Keratinocyte (primary cell): ENCODE measurements at regions not wholly inside any gene's neighbourhood (a gene's known extent, or its start where the extent isn't known, plus 50 kb on each side); places are given as distances from the start of the nearest gene placed in this dataset.
"Not testable (repeated sequence)": the region's sequence is repeated elsewhere in the genome, so short reads cannot be mapped to it uniquely, and the experiment has no call there.

ENCODE experiments used
- DNase-seq: peaks from one replicate; pipeline ENCODE4 v3.0.0-alpha.2; 2011; ENCODE audit warnings: low read depth, missing footprints, low spot score
- FAIRE-seq: peaks from 2 replicates; lab custom pipeline; 2011; peaks lifted over from hg19 to GRCh38; lab: Jason Lieb, UNC
- H2AFZ ChIP-seq: 2 replicates; pipeline ENCODE4 v1.6.0; 2012; ENCODE audit warnings: low read length, control low read depth, inconsistent platforms; ENCODE audit not compliant: control insufficient read depth
- H3K27ac ChIP-seq: 2 replicates; pipeline ENCODE4 v1.5.1; 2011; ENCODE audit warnings: low read length; ENCODE audit not compliant: control insufficient read depth, insufficient read depth
- H3K27me3 ChIP-seq: 3 replicates; pipeline ENCODE4 v1.6.0; 2011; ENCODE audit warnings: low read length; ENCODE audit not compliant: control insufficient read depth, insufficient read depth; ENCODE audit errors: extremely low read depth
- H3K36me3 ChIP-seq, 2 experiments: 2 replicates in 1 of 2; 3 replicates in 1 of 2; pipeline ENCODE4 v1.5.1; 2011; ENCODE audit warnings: low read length in 2 of 2, mild to moderate bottlenecking in 1 of 2; ENCODE audit not compliant: control insufficient read depth in 2 of 2, insufficient read depth in 2 of 2; ENCODE audit errors: extremely low read depth in 1 of 2
- H3K4me1 ChIP-seq: 3 replicates; pipeline ENCODE4 v1.5.1; 2011; ENCODE audit warnings: low read length; ENCODE audit not compliant: control insufficient read depth, insufficient read depth; ENCODE audit errors: extremely low read depth
- H3K4me2 ChIP-seq: 3 replicates; pipeline ENCODE4 v1.6.0; 2011; ENCODE audit warnings: low read depth, low read length; ENCODE audit not compliant: control insufficient read depth, insufficient read depth; ENCODE audit errors: extremely low read depth
- H3K4me3 ChIP-seq, 3 experiments: fragments of 200-600 bp in 1 of 3; sonication (generic) in 1 of 3; 2 replicates in 2 of 3; 3 replicates in 1 of 3; pipeline ENCODE4 v1.5.1; 2011 to 2016; ENCODE audit warnings: low read length in 3 of 3, mild to moderate bottlenecking in 3 of 3, control low read depth in 2 of 3, inconsistent platforms in 1 of 3, low read depth in 1 of 3, mixed read lengths in 1 of 3, mixed run types in 1 of 3, moderate library complexity in 1 of 3; ENCODE audit not compliant: control insufficient read depth in 2 of 3, insufficient read depth in 2 of 3; ENCODE audit errors: extremely low read depth in 1 of 3
- H3K79me2 ChIP-seq: 2 replicates; pipeline ENCODE4 v1.6.0; 2012; ENCODE audit warnings: low read length; ENCODE audit not compliant: control insufficient read depth, insufficient read depth
- H3K9ac ChIP-seq: 3 replicates; pipeline ENCODE4 v1.6.0; 2011; ENCODE audit warnings: low read length; ENCODE audit not compliant: control insufficient read depth, insufficient read depth; ENCODE audit errors: extremely low read depth
- H3K9me1 ChIP-seq: 3 replicates; pipeline ENCODE4 v1.6.0; 2011; ENCODE audit warnings: low read length; ENCODE audit not compliant: control insufficient read depth, insufficient read depth; ENCODE audit errors: extremely low read depth
- H3K9me3 ChIP-seq: 2 replicates; pipeline ENCODE4 v1.5.1; 2012; ENCODE audit warnings: low read depth, low read length; ENCODE audit not compliant: control insufficient read depth
- H4K20me1 ChIP-seq: 3 replicates; pipeline ENCODE4 v1.6.0; 2011; ENCODE audit warnings: low read length; ENCODE audit not compliant: control insufficient read depth, insufficient read depth; ENCODE audit errors: extremely low read depth
- dilution Hi-C: fragments of 300-500 bp; cut with MboI; formaldehyde crosslinking; loops from one replicate; pipeline ENCODE4 v1.7.0; 2020; ENCODE audit warnings: low sequenced_read_pairs; ENCODE audit not compliant: extremely low pct_ligation_motif_present

DNA sequence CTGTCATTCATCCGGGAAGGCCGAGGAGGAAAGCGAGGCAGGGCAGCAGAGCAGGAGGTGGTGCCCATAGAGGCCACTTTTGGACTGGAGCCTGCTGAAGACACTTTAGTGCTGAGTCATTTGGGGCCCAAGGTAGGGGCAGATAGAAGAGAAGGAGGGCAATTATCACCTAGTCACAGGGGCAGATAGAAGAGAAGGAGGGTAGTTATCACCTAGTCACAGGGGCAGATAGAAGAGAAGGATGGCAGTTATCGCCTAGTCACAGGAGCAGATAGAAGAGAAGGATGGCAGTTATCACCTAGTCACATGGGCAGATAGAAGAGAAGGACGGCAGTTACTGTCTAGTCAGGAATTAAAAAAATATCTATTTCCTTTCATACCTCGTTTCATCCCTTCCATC is 1372.6 kb downstream of the FOXD4L5 start:
- H3K27ac ChIP-seq, H2AFZ ChIP-seq, H3K9me1 ChIP-seq, H3K36me3 ChIP-seq, H3K4me1 ChIP-seq, H3K9ac ChIP-seq, H3K4me3 ChIP-seq, dilution Hi-C loops, H3K9me3 ChIP-seq, H3K4me2 ChIP-seq, DNase-seq, H4K20me1 ChIP-seq, FAIRE-seq, H3K79me2 ChIP-seq, H3K27me3 ChIP-seq: not testable (repeated sequence)

GRCh38 chr9:63909076-63909475 is 1375.9 kb downstream of the FOXD4L5 start:
- FAIRE-seq, DNase-seq, H2AFZ ChIP-seq, H3K9ac ChIP-seq, H3K4me2 ChIP-seq, H3K27ac ChIP-seq, H3K9me3 ChIP-seq, dilution Hi-C loops, H3K27me3 ChIP-seq, H3K4me3 ChIP-seq, H3K4me1 ChIP-seq, H3K9me1 ChIP-seq, H3K79me2 ChIP-seq, H4K20me1 ChIP-seq, H3K36me3 ChIP-seq: not testable (repeated sequence)

DNA sequence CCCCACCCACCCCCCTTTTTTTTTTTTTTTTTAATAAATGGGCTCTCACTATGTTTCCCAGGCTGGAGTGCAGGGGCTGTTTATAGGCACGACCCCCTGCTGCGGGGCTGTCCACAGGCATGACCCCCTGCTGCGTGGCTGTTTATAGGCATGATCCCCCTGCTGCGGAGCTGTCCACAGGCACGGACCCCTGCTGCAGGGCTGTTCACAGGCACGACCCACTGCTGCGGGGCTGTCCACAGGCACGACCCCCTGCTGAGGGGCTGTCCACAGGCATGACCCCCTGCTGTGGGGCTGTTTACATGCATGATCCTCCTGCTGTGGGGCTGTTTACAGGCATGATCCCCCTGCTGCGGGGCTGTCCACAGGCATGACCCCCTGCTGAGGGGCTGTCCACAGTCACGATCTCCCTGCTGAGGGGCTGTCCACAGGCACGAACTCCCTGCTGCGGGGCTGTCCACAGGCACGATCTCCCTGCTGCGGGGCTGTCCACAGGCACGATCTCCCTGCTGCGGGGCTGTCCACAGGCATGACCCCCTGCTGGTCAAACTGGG is 1385.3 kb downstream of the FOXD4L5 start:
- H3K36me3 ChIP-seq, H3K79me2 ChIP-seq, H3K27me3 ChIP-seq, H3K4me3 ChIP-seq, H3K4me2 ChIP-seq, H3K9me1 ChIP-seq, H3K27ac ChIP-seq, H3K9ac ChIP-seq, FAIRE-seq, DNase-seq, dilution Hi-C loops, H3K4me1 ChIP-seq, H4K20me1 ChIP-seq, H3K9me3 ChIP-seq, H2AFZ ChIP-seq: not testable (repeated sequence)

- H3K79me2 ChIP-seq, dilution Hi-C loops, H3K27ac ChIP-seq, FAIRE-seq, H3K9me1 ChIP-seq, H4K20me1 ChIP-seq, H3K27me3 ChIP-seq, H3K9ac ChIP-seq, H3K9me3 ChIP-seq, H2AFZ ChIP-seq, H3K36me3 ChIP-seq, H3K4me1 ChIP-seq, H3K4me3 ChIP-seq, DNase-seq, H3K4me2 ChIP-seq: not testable (repeated sequence)
Measured at GRCh38 chr9:63881386-63881785, 1403.6 kb downstream of the FOXD4L5 start.

- FAIRE-seq, dilution Hi-C loops, H4K20me1 ChIP-seq: not testable (repeated sequence)
Measured at GRCh38 chr9:63876380-63876779, 1408.6 kb downstream of the FOXD4L5 start.

More at GRCh38 chr9:63876380-63876779, 1408.6 kb downstream of the FOXD4L5 start:
- H3K36me3 ChIP-seq, H3K4me1 ChIP-seq, H3K79me2 ChIP-seq, H3K9me1 ChIP-seq, H3K9me3 ChIP-seq, H3K4me2 ChIP-seq, H3K27me3 ChIP-seq, H3K4me3 ChIP-seq, H3K9ac ChIP-seq, H3K27ac ChIP-seq, DNase-seq, H2AFZ ChIP-seq: not testable (repeated sequence)
